OCI-M1 (cell line): ENCODE measurements at regions not wholly inside any gene's neighbourhood (a gene's known extent, or its start where the extent isn't known, plus 50 kb on each side); places are given as distances from the start of the nearest gene placed in this dataset.
"Not testable (repeated sequence)": the region's sequence is repeated elsewhere in the genome, so short reads cannot be mapped to it uniquely, and the experiment has no call there.

Experiments
- DNase-seq: peaks from one replicate; lab custom pipeline; 2025; lab: John Stamatoyannopoulos, UW

DNA sequence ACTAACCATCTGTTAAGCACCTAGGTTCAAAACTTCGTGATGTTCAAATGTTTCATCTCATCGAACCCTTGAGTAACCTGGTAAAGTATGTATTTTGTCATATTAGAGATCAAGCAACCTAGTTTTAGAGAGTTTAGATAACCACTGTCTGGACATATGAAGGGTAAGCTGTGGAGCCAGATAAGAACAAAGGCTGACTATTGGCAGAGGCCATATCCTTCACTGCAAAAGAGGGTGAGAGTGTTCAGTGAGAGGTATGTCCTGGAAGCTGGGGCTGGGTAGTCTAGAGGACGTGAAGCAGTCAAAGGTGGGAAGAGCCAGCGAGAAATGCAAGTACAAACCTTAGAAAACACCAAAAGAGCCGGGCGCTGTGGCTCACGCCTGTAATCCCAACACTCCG, 573.1 kb upstream of the KLF4 start:
- no peak for DNase-seq

DNA sequence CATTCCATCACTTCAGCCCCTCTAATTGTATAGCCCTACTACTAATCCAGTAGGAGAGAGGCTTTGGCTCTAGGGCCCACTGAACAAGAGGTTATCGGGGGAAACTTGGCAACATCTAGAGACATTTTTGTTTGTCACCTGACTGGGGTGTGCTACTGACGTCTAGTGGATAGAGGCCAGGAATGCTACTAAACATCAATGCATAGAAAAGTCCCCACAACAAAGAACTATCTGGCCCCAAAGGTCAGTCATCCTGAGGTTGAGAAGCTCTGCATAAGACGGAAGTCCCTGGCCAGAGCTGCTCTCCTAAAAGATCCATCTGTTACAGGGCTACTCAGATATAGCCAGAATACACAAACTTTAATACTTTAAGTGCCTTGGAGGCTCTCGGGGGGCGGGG, 570.6 kb upstream of the KLF4 start:
- DNase-seq: peak; percentile 30

DNA sequence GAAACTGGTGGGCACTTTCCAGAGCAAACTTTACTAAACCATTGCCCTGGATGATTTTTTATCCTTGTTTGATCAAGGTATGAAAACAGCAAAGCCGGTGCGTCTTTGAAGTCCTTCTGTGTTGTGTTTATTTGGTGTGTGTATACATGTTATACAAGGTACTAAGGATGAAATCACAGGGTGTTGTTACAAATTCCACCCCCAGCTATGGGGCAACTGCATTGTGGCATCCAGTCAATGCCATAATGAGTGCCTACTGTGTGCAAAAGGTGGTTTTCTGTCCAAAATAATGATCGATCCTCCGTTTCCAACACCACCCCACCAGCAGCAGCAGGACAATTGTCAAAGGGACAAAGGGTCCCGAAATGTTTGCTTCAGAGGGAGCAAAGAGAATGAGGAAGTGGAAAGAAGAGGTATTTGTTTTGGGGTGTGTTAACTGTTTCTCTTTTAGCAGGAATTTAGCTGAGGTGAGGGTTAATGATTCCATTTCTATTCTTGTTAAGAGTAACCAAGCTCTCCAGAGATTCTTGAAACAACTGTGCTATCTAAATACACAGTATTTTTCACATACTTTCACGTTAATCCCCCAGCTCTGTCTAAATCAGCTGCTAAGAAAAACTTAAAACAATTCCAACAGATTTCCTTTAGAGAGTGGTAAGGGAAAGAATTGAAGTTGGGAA, 568.7 kb upstream of the KLF4 start:
- no peak for DNase-seq

DNA sequence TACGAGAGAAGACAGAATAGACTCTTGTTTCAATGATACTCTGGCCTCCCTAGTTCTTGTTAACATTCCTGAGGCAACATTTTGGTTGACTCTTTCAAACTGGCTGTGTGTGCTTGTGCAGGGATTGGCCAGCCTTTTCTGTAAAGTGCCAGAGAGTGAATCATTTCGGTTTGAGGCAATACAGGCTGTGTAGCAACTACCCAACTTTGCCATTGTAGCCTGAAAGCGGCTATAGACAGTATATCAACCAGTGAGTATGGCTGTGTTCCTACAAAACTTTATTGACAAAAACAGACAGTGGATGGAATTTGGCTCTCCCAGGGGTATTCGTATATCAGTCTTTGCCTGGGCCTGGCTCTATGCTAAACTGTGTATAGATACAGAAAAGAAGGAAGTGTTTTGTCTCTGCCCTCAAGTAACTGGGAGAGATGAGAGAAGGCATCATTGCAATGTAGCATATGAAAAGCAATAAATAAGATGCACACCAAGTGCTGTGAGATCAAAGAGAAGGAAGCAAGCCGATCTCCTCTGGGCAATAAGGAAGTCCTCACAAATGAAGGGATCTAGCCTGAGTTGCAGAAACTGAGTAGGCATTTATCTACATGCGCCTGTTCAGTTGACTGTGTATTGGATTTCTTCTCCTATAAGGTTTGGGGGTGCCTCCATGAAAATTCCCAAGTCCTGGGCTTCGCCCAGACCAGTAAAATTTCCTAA, 568.0 kb upstream of the KLF4 start:
- DNase-seq: peak; percentile 18

DNA sequence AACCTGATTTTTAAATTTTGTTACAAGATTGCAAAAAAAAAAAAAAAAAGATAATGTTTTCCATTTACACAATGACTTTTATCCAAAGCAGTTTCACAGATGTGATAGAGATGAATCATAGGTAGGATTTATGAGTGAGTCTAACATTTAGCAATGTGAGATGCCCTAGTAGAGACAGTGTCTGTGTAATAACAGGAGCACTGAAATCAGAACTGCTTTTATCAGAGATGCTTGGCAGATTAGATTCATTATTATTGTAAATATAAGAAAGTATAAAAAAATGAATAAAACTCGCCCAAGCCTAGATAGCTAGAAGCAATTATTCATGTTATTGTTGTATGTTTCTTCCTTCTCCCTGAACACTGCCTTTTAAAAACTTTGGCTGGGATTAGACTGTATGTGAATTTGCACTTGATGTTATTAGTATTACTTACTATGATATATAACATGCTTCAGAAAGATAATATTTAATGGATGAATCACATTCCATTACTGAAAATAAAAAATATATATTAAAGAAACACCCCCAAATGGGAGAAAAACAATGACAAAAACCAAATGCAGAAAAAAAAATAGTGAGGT, 567.3 kb upstream of the KLF4 start:
- DNase-seq: no peak

DNA sequence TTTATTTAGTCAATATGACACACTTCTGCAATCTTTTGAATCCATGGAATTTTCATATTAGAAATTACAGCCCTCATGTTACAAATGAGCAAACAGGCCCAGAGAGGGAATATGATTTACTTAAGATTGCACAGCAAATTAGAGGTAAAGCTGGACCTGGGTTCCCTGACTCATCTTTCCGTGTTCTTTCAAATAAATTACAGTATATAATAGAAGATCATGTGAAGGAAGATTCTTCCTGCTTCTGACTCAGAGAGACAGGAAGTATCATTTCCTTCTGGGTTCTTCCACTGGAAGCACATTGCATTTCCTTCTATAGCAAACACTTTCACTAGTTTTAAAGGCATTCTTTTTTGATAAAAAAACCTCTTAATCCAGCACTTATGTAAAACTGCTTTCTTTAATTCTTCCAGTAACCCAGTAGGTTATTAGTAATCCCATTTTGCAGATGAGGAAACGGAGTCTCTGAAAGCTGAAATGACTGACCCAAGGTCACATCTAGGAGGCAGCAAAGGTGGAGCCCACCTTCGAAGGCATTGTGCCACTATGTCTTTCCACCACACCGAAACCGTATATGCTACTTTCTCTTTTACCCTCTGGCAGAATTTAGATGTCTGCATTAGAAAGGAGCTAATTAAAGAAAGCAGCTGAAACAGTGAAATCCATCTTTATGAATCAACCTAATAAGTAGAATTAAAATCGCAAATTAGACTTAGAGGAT, 566.7 kb upstream of the KLF4 start:
- no peak for DNase-seq

DNA sequence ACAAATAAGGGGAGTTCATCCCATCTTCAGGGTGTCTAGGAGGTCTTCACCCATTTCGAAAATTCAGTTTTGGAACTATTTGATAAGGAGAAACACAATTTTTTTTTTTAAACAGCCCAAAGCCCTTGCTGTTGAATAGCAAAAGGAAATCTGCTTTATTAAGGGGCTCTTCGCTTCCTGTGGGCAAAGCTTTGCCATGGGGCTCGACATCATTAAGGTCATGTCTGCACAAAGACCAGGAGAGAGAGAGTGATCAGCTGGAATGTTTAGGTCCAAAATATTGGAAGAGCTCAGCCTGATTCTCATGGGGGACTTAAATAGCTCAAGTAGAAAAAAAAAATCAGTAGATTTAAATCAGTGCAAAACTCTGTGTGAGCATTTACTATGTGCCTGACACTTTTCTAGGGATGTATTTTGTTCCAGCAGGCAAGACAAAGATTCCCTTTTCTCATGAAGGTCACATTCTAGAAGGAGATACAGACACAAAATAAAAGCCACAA, 564.6 kb upstream of the KLF4 start:
- DNase-seq: no peak

DNA sequence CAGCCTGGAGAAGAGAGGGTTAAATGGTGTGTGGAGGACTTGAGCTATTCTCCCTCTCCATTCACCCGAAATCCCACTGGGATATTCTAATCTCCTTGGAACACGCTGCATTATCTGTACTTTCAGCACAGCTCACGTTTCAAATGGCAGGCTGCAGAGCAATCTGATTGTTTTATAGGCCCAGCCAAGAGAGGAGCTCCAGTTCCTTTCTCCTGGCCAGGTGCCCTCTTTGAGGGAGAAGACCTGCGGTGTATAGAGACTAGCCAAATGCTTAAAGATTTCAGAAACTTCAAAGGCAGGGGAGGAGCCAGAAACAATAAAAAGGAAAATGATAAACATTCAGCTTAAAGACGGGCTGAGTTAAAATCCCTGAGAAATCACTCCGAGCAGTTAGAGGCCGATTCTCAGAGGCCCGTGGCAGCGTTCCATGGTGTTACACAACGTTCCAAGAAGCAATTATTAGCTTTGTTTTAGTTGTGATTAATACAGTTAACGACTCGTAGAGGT, 564.0 kb upstream of the KLF4 start:
- no peak for DNase-seq

DNA sequence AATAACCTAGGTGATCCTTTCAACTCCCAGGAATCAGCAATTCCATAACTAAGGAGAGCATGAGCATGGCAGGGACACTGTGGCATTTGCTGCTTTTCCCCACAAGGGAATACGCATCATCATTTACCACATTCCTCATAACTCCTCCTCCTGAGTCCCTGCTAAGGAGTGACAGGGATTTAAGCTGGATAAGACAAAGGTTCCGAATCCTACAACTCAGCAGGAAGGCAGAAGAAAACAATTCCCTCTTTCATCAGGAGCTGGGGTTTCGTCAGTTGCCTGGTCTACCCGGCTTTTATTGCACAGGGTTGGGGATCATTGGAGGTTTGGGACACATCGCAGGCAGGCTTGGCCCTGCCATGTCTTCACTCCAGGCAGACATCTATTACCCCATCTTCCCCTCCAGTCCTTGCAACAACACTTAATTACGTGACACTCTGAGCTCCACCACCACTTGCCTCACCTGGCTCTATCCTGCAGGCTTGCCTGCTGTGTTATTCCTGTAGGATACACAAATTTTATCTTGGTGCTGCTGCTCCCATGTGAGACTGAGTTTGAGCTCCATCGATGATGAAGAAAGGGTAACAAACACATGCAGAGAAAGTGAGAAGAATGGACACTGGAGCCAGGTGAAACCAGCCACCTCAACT, 563.0 kb upstream of the KLF4 start:
- no peak for DNase-seq

DNA sequence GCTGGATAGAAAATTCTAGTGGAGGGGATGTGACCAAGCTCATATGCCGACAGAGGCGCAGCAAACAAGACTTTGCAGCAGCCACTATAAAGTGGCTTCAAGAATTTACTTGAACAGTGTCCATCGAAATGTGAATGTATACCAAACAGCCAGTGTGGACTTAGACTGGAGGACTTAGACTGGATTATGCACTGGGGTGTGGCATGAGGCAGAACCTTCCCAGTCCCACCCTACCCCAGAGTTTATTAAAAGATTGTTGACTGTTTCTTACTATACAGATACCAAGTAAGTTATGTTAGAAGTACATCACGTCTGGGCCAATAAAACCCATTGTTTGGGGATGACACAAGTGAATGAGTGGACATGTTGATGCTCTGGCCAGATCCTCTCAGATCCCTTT, 561.3 kb upstream of the KLF4 start:
- no peak for DNase-seq

DNA sequence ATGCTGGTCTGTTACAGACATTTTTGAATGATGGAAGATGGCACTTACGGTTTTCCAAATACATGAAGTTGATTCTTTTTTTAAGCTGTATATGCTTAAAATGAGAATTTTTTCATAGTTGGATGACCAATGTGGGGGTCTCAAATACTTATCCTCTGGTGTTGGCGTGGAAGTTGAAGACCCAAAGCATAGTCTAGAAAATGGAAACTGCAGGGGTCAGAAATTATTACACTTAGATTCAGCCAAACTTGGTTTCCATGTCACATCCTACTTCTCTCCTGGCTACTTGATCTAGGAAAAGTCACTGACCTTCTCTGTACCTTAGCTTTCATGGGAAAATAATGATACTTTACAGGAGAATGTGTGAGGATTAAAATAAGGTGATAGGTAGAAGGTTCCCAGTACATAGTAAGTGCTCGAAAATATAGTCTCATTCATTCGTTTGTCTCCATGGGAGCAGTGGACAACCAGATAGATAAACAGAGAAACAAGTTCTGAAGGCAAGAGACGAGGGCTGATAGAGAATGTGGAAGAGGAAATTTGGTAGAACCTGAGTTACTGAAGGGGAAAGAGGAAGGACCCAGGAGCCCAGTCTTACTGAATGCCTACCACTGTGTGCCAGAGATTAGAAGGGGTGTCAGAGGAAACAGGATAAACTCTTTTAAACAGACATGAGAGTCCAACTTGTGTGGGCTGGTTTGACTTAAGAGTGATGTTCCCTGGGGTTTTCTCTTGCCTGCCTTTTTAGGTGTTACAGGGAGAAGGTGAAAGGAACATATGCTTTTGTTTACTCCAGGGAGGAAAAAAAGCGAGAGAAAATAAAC, 560.3 kb upstream of the KLF4 start:
- DNase-seq: peak; percentile 64

DNA sequence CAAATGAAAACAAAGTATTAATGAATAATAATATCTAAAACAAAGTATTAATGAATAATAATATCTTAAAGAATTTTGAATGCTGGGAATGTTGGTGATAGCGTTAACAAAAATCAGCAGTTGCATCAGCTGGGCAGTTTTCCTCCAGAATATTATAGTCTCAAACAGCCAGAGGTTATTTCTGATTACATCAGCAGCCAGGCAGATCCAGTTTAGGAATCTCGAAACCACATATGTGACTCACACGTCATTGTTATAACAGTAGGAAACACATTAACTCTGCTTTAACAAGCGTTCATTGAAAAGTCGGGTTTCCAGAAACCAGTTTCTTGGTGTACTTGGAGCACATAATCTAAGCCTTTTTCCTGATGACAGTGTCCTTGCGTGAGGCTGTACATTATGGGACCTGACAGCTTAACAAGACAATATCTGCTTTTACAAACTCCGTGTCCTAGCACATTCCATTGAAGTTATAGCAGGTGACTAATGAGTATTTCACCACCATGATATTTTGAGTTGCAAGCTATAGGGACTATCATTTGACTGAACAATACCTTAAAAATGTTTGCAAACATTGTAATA, 559.5 kb upstream of the KLF4 start:
- peak; percentile 68 for DNase-seq

DNA sequence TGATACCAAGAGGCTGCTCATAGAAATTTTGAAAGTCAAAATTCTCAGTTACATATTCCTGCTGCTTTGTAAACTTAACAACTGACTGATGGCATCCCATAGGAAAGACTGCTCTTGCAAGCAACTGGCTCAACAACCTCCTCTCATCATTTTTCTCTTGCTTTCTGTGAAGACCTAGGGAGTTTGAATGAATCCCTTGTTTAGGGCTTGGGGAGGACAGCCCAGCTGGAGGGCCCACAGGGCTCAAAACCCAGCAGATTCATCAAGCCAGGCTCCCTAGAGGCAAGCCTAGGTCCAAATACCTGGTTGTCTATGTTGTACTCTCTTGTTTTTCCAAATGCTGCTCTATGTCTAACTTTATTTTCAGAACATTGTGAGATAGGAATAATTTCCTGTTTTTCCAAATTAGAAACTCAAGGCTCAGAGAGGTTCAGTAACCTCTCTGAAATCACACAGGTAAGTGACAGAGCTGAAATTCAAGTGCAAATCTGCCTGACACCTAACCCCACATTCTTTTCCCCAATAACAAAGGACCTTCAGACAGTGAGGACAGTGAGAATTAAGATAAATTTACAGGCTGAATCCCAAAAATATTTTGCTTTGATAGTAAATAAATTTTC, 558.9 kb upstream of the KLF4 start:
- no peak for DNase-seq

DNA sequence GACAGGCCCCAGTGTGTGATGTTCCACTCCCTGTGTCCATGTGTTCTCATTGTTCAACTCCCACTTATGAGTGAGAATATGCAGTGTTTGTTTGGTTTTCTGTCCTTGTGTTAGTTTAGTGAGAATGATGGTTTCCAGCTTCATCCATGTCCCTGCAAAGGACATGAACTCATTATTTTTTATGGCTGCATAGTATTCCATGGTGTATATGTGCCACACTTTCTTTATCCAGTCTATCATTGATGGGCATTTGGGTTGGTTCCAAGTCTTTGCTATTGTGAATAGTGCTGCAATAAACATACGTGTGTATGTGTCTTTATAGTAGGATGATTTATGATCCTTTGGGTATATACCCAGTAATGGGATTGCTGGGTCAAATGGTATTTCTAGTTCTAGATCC, 558.2 kb upstream of the KLF4 start:
- not testable (repeated sequence) for DNase-seq

DNA sequence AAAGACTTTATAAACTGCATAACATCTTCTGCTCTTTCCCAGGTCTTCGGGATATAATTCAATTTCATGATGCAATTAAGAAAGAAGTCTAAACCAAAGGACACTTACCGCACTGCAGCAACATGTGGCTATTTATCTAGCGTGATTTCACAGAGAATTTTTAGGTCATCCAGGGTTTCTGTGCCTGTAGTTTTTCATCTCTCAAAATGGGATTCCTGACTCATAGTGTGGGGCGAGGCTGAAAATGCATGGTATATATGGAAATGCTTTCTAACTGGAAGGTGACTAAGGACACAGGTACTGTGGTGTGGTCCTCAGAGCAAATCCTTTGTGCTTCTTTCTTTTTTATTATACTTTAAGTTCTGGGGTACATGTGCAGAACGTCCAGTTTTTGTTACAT, 557.7 kb upstream of the KLF4 start:
- DNase-seq: no peak

DNA sequence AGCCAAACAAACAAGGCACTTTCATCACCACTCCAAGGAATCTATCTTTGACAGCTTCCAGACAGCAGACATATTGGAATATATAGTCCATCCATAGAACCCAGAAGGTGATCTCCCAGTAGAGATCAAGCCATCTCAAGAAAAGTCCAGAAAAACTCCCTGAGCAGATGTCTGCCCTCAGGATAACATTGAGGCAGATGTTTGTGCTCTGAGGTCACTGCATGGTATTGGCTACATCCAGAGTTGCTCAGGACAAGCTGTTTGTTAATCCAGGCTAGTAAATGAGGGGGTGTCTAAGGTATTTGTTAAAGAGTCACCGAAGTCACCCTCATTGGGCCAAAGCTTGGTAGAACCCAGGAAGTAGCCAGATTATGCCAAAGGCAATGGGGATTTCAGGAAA, 556.3 kb upstream of the KLF4 start:
- DNase-seq: no peak

DNA sequence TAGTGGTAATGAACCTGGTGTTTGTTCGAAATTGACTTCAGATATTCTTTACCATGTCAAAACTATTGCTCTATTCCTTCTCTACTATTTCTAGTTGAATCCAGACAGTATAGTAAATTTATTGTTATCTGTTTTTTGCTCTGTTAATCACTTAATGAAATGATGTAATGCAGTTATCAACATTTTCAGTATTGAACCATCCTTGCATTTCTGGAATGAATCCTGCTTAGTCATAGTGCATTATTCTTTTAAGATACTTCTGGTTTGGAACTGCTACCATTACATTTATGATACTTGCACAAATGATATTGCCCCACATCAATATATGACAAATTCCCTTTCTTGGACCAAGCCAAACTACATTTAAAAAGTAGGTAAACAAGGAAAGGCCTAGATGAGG, 554.0 kb upstream of the KLF4 start:
- DNase-seq: no peak

DNA sequence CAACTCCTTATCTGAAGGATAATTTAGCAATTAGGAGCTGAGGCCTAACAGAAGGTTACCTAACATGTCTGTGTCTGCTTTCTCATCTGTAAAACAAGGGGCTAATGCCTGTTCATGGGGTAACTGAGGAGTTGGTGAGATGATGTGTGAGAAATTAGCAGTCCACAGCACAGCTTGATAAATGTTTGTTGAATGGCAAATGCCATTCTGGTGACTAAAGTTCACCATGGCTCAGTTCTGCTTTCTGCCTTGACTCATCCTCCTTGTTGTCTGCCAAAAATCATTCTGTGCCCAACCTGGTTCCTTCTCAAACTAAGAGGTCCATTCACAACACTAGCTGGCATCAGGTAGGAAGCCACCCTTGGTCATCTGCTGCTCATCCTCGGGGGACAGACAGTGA, 552.0 kb upstream of the KLF4 start:
- no peak for DNase-seq

DNA sequence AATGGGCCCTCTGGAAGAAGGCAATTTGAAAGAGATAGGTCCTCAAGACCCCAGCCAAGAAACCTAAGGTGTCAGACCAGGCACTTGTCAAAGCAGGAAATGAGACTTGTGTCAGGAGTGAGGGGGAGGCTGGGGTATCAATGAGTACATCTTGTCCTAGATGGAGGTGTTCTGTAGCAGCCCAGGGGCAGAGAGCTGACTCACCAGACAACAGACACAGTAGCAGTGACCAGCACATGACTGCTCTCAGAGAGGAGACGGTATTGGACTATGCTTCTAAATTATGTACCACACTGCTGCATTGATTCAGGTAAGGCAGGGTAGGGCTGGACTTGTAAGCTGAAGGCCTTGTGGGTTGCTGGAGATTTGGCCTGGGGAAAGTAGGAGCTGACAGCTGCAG, 551.2 kb upstream of the KLF4 start:
- DNase-seq: no peak

DNA sequence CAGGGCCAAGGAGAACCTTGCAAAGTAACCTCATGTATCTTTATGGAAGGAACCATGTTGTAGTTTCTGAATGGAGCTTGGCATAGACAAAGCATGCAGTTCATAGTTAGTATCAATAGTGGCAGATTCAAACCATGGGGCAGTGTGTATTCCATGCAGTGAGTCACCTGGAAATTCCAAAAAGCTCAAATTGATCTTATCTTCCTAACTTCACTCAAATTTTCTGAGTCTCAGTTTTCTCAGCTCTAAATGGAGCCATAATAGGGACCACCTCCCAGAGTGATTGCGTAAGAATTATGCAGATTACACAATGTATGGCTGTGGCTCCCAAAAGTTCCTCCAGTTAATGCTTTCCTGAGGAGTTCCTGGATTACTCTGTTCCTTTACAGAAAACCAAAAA, 549.9 kb upstream of the KLF4 start:
- DNase-seq: no peak
